ENCODE measurements at regions not wholly inside any gene's neighbourhood (a gene's known extent, or its start where the extent isn't known, plus 50 kb on each side); places are given as distances from the start of the nearest gene placed in this dataset.

DNA sequence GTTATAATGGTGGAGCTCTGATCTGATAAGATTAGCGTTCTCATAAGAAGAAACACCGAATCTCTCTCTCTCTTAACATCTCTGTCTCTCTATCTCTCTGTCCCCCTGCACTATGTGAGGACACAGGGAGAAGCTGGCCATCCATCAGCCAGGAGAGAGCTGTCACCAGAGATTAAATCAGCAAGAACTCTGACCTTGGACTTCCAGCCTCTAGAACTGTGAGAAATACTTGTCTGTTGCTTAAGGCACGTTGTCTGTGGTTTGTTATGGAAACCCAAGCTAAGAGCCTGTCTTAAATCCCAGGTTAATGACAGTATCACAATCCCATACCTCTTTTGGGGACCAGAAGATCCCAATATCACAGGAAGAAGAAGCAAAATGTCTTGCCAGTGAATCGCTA lies 132.0 kb upstream of the AKR1E2 start:
- TF ChIP-seq EZH2 (IDR thresholded peaks at IDR 0.05; ENCODE audit: borderline replicate concordance, low read depth, low read length, severe bottlenecking) (no peak), POLR2A (IDR thresholded peaks at IDR 0.05; ENCODE audit: low read depth, low read length) (no peak), FOS (IDR thresholded peaks at IDR 0.05; ENCODE audit: borderline replicate concordance, insufficient read depth, low read length) (no peak), POLR2AphosphoS5 (IDR thresholded peaks at IDR 0.05; ENCODE audit: insufficient read depth, low read depth, low read length) (no peak)
- TF ChIP-seq, protein P1, sequence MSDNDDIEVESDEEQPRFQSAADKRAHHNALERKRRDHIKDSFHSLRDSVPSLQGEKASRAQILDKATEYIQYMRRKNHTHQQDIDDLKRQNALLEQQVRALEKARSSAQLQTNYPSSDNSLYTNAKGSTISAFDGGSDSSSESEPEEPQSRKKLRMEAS (IDR thresholded peaks at IDR 0.05; ENCODE audit: insufficient read depth, insufficient read length), result no peak
- TF ChIP-seq, protein P2, sequence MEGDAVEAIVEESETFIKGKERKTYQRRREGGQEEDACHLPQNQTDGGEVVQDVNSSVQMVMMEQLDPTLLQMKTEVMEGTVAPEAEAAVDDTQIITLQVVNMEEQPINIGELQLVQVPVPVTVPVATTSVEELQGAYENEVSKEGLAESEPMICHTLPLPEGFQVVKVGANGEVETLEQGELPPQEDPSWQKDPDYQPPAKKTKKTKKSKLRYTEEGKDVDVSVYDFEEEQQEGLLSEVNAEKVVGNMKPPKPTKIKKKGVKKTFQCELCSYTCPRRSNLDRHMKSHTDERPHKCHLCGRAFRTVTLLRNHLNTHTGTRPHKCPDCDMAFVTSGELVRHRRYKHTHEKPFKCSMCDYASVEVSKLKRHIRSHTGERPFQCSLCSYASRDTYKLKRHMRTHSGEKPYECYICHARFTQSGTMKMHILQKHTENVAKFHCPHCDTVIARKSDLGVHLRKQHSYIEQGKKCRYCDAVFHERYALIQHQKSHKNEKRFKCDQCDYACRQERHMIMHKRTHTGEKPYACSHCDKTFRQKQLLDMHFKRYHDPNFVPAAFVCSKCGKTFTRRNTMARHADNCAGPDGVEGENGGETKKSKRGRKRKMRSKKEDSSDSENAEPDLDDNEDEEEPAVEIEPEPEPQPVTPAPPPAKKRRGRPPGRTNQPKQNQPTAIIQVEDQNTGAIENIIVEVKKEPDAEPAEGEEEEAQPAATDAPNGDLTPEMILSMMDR (IDR thresholded peaks at IDR 0.05; ENCODE audit: extremely low read depth in 1 of 2, insufficient read depth in 1 of 2, low read depth in 1 of 2, low read length in 2 of 2), result no peak
